ENCODE measurements at regions not wholly inside any gene's neighbourhood (a gene's known extent, or its start where the extent isn't known, plus 50 kb on each side); places are given as distances from the start of the nearest gene placed in this dataset.

DNA sequence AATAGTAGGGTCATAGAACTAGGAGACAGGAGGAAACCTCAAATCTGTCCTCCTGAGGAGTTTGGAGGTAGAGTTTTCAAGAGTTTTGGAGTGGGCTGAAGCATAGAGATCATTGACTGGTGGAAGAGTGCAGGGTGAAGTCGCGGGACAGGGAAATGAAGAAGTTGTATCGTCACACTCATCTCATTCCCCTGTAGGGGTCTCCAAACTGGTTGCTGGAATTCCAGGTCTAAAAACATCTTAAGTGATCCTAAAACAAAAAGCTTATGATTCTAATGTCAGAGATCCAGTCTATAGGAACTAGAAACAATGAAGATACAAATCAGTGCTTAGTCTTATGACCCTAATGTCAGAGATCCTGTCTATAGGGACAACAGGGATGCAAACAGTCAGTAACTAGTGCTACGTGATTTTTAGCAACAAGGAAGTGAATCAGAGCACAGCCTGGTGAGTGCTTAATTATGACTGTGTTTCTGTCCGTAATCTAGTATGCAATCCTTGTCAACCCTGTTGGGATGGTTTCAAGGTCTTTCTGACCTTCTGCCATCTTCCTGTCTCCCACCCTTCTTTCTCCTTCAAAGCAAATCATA lies 139.4 kb downstream of the SKIDA1 start:
- TF ChIP-seq MXI1 (conservative IDR thresholded peaks at IDR 0.05; ENCODE audit: poor library complexity, severe bottlenecking): no peak
- no peak for TF ChIP-seq EP300 (conservative IDR thresholded peaks at IDR 0.05; ENCODE audit: poor library complexity, severe bottlenecking)
- TF ChIP-seq TAF1 (IDR thresholded peaks at IDR 0.05; ENCODE audit: low read depth): no peak
- no peak for TF ChIP-seq REST (IDR thresholded peaks at IDR 0.05; ENCODE audit: borderline replicate concordance)
- TF ChIP-seq RAD21 (conservative IDR thresholded peaks at IDR 0.05): no peak
- no peak for TF ChIP-seq EZH2 (IDR thresholded peaks at IDR 0.05; ENCODE audit: borderline replicate concordance, insufficient read depth, low read length, poor library complexity, severe bottlenecking)
- no peak for TF ChIP-seq SMC3 (conservative IDR thresholded peaks at IDR 0.05; ENCODE audit: poor library complexity)
- TF ChIP-seq, protein P1, sequence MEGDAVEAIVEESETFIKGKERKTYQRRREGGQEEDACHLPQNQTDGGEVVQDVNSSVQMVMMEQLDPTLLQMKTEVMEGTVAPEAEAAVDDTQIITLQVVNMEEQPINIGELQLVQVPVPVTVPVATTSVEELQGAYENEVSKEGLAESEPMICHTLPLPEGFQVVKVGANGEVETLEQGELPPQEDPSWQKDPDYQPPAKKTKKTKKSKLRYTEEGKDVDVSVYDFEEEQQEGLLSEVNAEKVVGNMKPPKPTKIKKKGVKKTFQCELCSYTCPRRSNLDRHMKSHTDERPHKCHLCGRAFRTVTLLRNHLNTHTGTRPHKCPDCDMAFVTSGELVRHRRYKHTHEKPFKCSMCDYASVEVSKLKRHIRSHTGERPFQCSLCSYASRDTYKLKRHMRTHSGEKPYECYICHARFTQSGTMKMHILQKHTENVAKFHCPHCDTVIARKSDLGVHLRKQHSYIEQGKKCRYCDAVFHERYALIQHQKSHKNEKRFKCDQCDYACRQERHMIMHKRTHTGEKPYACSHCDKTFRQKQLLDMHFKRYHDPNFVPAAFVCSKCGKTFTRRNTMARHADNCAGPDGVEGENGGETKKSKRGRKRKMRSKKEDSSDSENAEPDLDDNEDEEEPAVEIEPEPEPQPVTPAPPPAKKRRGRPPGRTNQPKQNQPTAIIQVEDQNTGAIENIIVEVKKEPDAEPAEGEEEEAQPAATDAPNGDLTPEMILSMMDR (IDR thresholded peaks at IDR 0.05; ENCODE audit: poor library complexity, severe bottlenecking): no peak
- no peak for TF ChIP-seq POLR2AphosphoS5 (IDR thresholded peaks at IDR 0.05)
- H3K79me2 ChIP-seq (replicated peaks; ENCODE audit: insufficient read depth, low read length): no peaks in the 10 kb centered on the region
- no peak overlapping the region for H3K4me3 ChIP-seq (ENCODE audit: low read length)
- H3K36me3 ChIP-seq (ENCODE audit: insufficient read depth, low read length): no peaks in the 10 kb centered on the region
- no peaks in the 10 kb centered on the region for H3F3A ChIP-seq (ENCODE audit: insufficient read depth, low read length, poor library complexity, severe bottlenecking)
- no peaks in the 10 kb centered on the region for H3K9me3 ChIP-seq (ENCODE audit: low read length)
- no peak overlapping the region for H2AFZ ChIP-seq (ENCODE audit: low read depth, low read length)
- no peak overlapping the region for H3K4me2 ChIP-seq (ENCODE audit: low read length)
- no peak overlapping the region for H3K27ac ChIP-seq (ENCODE audit: low read length)
- no peaks in the 10 kb centered on the region for H4K20me1 ChIP-seq (ENCODE audit: insufficient read depth)
- H3K27me3 ChIP-seq (ENCODE audit: insufficient read depth, low read depth, low read length): no peaks in the 10 kb centered on the region
- no peak overlapping the region for H3K9ac ChIP-seq (ENCODE audit: low read length)
- H3K9me2 ChIP-seq (ENCODE audit: insufficient read depth, low read length): no peaks in the 10 kb centered on the region

- H2AFZ ChIP-seq (ENCODE audit: low read depth, low read length): no peak overlapping the region
Measured at GRCh38 chr10:21385536-21385935, 139.9 kb downstream of the SKIDA1 start.

More at GRCh38 chr10:21385536-21385935, 139.9 kb downstream of the SKIDA1 start:
- TF ChIP-seq TAF1 (IDR thresholded peaks at IDR 0.05; ENCODE audit: low read depth) (no peak), RAD21 (conservative IDR thresholded peaks at IDR 0.05) (no peak), EZH2 (IDR thresholded peaks at IDR 0.05; ENCODE audit: borderline replicate concordance, insufficient read depth, low read length, poor library complexity, severe bottlenecking) (no peak), SMC3 (conservative IDR thresholded peaks at IDR 0.05; ENCODE audit: poor library complexity) (no peak), REST (IDR thresholded peaks at IDR 0.05; ENCODE audit: borderline replicate concordance) (no peak), POLR2AphosphoS5 (IDR thresholded peaks at IDR 0.05) (no peak), EP300 (conservative IDR thresholded peaks at IDR 0.05; ENCODE audit: poor library complexity, severe bottlenecking) (no peak), MXI1 (conservative IDR thresholded peaks at IDR 0.05; ENCODE audit: poor library complexity, severe bottlenecking) (no peak)
- TF ChIP-seq, protein P1 (IDR thresholded peaks at IDR 0.05; ENCODE audit: poor library complexity, severe bottlenecking): no peak
- Histone ChIP-seq H3F3A (ENCODE audit: insufficient read depth, low read length, poor library complexity, severe bottlenecking) (no peaks in the 10 kb centered on the region), H3K9me2 (ENCODE audit: insufficient read depth, low read length) (no peaks in the 10 kb centered on the region), H3K4me2 (ENCODE audit: low read length) (no peak overlapping the region), H3K27ac (ENCODE audit: low read length) (no peak overlapping the region), H3K9ac (ENCODE audit: low read length) (no peak overlapping the region), H4K20me1 (ENCODE audit: insufficient read depth) (no peaks in the 10 kb centered on the region), H3K36me3 (ENCODE audit: insufficient read depth, low read length) (no peaks in the 10 kb centered on the region), H3K9me3 (ENCODE audit: low read length) (no peaks in the 10 kb centered on the region), H3K27me3 (ENCODE audit: insufficient read depth, low read depth, low read length) (no peaks in the 10 kb centered on the region), H3K4me3 (ENCODE audit: low read length) (no peak overlapping the region), H3K79me2 (replicated peaks; ENCODE audit: insufficient read depth, low read length) (no peaks in the 10 kb centered on the region)
